CD4-positive, alpha-beta T cell (primary cell): ENCODE measurements at regions not wholly inside any gene's neighbourhood (a gene's known extent, or its start where the extent isn't known, plus 50 kb on each side); places are given as distances from the start of the nearest gene placed in this dataset.
"Not testable (repeated sequence)": the region's sequence is repeated elsewhere in the genome, so short reads cannot be mapped to it uniquely, and the experiment has no call there.

ENCODE experiments used
- ATAC-seq: fragments of 200-7000 bp; cut with Tn5 transposase; one replicate; pipeline ENCODE4 v1.10.0; 2022; ENCODE audit warnings: mild to moderate bottlenecking; ENCODE audit not compliant: poor library complexity
- CTCF ChIA-PET: fragments of 350-600 bp; sonication (Branson Sonifier 250); formaldehyde crosslinking; loops from one replicate; lab custom pipeline; 2021; ENCODE audit warnings: antibody characterized with exemption, inconsistent platforms; lab: Charles Lee
- POLR2A ChIA-PET: fragments of 350-600 bp; sonication (Branson Sonifier 250); formaldehyde crosslinking; loops from one replicate; lab custom pipeline; 2021; ENCODE audit warnings: antibody characterized with exemption, inconsistent platforms; lab: Charles Lee
- DNase-seq, 14 experiments: peaks; one replicate each; pipeline ENCODE4 v3.0.0-alpha.2; 2013 to 2020; ENCODE audit warnings: mixed read lengths in 2 of 14
- H3K27ac ChIP-seq, 2 donors: one replicate each; pipeline versions ENCODE4 v1.5.1 to v1.7.0; 2013; ENCODE audit warnings: low read length in 2 of 2, low read depth in 1 of 2, mild to moderate bottlenecking in 1 of 2
- H3K27me3 ChIP-seq, 2 experiments: 1 replicate in 1 of 2; 2 replicates in 1 of 2; pipeline versions ENCODE4 v1.6.1 to v1.7.0; 2013; ENCODE audit warnings: low read length in 2 of 2, control low read depth in 1 of 2, mild to moderate bottlenecking in 1 of 2, moderate library complexity in 1 of 2; ENCODE audit not compliant: insufficient read depth in 2 of 2, control insufficient read depth in 1 of 2
- H3K36me3 ChIP-seq: one replicate; pipeline ENCODE4 v1.6.1; 2013; ENCODE audit warnings: low read length, control low read depth; ENCODE audit not compliant: insufficient read depth
- H3K4me1 ChIP-seq: one replicate; pipeline ENCODE4 v1.6.1; 2013; ENCODE audit warnings: low read length, control low read depth; ENCODE audit not compliant: insufficient read depth
- H3K4me3 ChIP-seq: one replicate; pipeline ENCODE4 v1.5.1; 2013; ENCODE audit warnings: mild to moderate bottlenecking, low read length, moderate library complexity
- H3K9me3 ChIP-seq, 2 experiments: 1 replicate in 1 of 2; 2 replicates in 1 of 2; pipeline versions ENCODE4 v1.6.1 to v1.7.0; 2013; ENCODE audit warnings: low read length in 2 of 2, mild to moderate bottlenecking in 2 of 2, control low read depth in 1 of 2, moderate library complexity in 1 of 2; ENCODE audit not compliant: control insufficient read depth in 1 of 2, insufficient read depth in 1 of 2
- H3K27ac Mint-ChIP-seq: one replicate; pipeline ENCODE4 v1.8.0; 2020; ENCODE audit warnings: mixed read lengths
- H3K27me3 Mint-ChIP-seq: one replicate; pipeline ENCODE4 v1.8.0; 2021; ENCODE audit warnings: mixed read lengths
- H3K36me3 Mint-ChIP-seq: one replicate; pipeline ENCODE4 v1.8.0; 2021; ENCODE audit warnings: low read depth, mixed read lengths
- H3K4me1 Mint-ChIP-seq: one replicate; pipeline ENCODE4 v1.8.0; 2021; ENCODE audit warnings: low read depth, mixed read lengths
- H3K4me3 Mint-ChIP-seq: one replicate; pipeline ENCODE4 v1.8.0; 2020; ENCODE audit warnings: mild to moderate bottlenecking, mixed read lengths
- H3K9me3 Mint-ChIP-seq: one replicate; pipeline ENCODE4 v1.8.0; 2020; ENCODE audit warnings: mixed read lengths
- CTCF ChIP-seq: fragments of 200-600 bp; IDR thresholded peaks from one replicate; pipeline ENCODE4 v1.8.0; 2022; ENCODE audit warnings: antibody characterized with exemption, mild to moderate bottlenecking
- intact Hi-C, 2 experiments: fragments of 100-400 bp; cut with DNase I in 1 of 2; cut with micrococcal nuclease in 1 of 2; formaldehyde crosslinking; loops; one replicate each; pipeline versions ENCODE4 v1.15.1 to v1.9.0; 2023 to 2025; cut with DNase I, micrococcal nuclease

GRCh38 chr7:119254742-119255141 lies 1018.2 kb upstream of the KCND2 start:
- TF ChIP-seq CTCF, result no peak
- H3K27ac ChIP-seq, result no peak overlapping the region
- Mint-ChIP-seq H3K27ac (no peak overlapping the region), H3K9me3 (no peaks in the 10 kb centered on the region), H3K27me3 (no peaks in the 10 kb centered on the region), H3K4me1 (no peaks in the 10 kb centered on the region), H3K36me3 (no peaks in the 10 kb centered on the region), H3K4me3 (no peak overlapping the region)
- intact Hi-C loops, result no loop called here
- ATAC-seq, result no peak
- no peaks in the 10 kb centered on the region for H3K27me3 ChIP-seq
- no peaks in the 10 kb centered on the region for H3K4me1 ChIP-seq
- peaks cover 0 to 7% of the 10 kb centered on the region in 2 experiments for H3K9me3 ChIP-seq
- no peaks in the 10 kb centered on the region for H3K36me3 ChIP-seq
- CTCF ChIA-PET, result no interaction called here
- POLR2A ChIA-PET, result no interaction called here
- H3K4me3 ChIP-seq, result no peak overlapping the region
- DNase-seq, result no peak

GRCh38 chr7:119256001-119256400 lies 1017.0 kb upstream of the KCND2 start:
- H3K4me3 Mint-ChIP-seq, result no peak overlapping the region
- H3K9me3 Mint-ChIP-seq, result no peaks in the 10 kb centered on the region
- no peaks in the 10 kb centered on the region for H3K36me3 Mint-ChIP-seq
- intact Hi-C loops, result no loop called here
- no peaks in the 10 kb centered on the region for H3K36me3 ChIP-seq
- ChIA-PET POLR2A (no interaction called here), CTCF (no interaction called here)
- no peak for TF ChIP-seq CTCF
- no peak overlapping the region for H3K27ac ChIP-seq
- H3K4me1 ChIP-seq, result no peaks in the 10 kb centered on the region
- H3K27ac Mint-ChIP-seq, result no peak overlapping the region
- ATAC-seq, result no peak
- no peak overlapping the region for H3K4me3 ChIP-seq
- no peaks in the 10 kb centered on the region for H3K27me3 ChIP-seq
- no peaks in the 10 kb centered on the region for H3K27me3 Mint-ChIP-seq
- H3K4me1 Mint-ChIP-seq, result no peaks in the 10 kb centered on the region
- H3K9me3 ChIP-seq, result peaks cover 0 to 7% of the 10 kb centered on the region in 2 experiments
- no peak for DNase-seq

DNA sequence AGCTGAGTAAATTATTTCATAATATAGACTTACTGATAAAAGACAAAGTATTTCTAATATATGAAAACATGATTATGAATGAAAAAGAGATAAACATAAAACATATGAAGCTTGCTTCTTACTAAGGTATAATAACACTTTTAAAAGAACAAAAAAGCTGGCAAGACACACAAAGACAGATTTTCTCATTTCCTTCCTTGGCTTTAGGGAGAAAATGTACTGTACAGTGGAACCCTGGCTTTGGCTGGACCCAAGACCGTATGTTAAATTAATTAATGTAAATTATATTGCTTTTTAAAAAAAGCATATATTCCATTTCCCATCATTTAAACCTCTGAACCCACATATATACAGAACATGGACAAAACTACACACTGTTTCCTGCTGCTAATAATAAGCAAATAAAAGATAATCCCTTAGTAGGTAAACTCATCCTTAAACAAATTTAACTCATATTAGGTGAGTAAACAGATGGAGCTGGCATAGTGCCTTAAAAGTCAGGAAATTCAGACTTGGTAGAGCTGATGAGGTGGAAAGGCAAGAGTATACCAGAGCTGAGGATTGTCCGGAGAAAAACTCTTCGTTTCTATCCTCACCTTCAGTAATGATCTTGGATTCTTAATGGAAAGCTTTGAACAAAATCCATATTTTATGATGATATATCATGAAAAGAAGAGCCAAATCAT lies 1016.4 kb upstream of the KCND2 start:
- POLR2A ChIA-PET, result no interaction called here
- no peaks in the 10 kb centered on the region for H3K4me1 Mint-ChIP-seq
- no peak for TF ChIP-seq CTCF
- no peak overlapping the region for H3K4me3 Mint-ChIP-seq
- no peaks in the 10 kb centered on the region for H3K27me3 Mint-ChIP-seq
- CTCF ChIA-PET, result no interaction called here
- H3K27ac Mint-ChIP-seq, result no peak overlapping the region
- H3K9me3 Mint-ChIP-seq, result no peaks in the 10 kb centered on the region
- peaks cover 0 to 7% of the 10 kb centered on the region in 2 experiments for H3K9me3 ChIP-seq
- H3K4me3 ChIP-seq, result no peak overlapping the region
- H3K36me3 Mint-ChIP-seq, result no peaks in the 10 kb centered on the region
- ATAC-seq (no peak), DNase-seq (no peak)
- H3K4me1 ChIP-seq, result no peaks in the 10 kb centered on the region
- no peak overlapping the region for H3K27ac ChIP-seq
- no peaks in the 10 kb centered on the region for H3K36me3 ChIP-seq
- intact Hi-C loops, result no loop called here
- no peaks in the 10 kb centered on the region for H3K27me3 ChIP-seq

GRCh38 chr7:119266790-119267189 lies 1006.2 kb upstream of the KCND2 start:
- H3K36me3 ChIP-seq, CTCF ChIA-PET, H3K27ac Mint-ChIP-seq, H3K27me3 Mint-ChIP-seq, intact Hi-C loops, H3K36me3 Mint-ChIP-seq, ATAC-seq, H3K27me3 ChIP-seq, H3K4me3 Mint-ChIP-seq, H3K4me3 ChIP-seq, H3K9me3 Mint-ChIP-seq, H3K4me1 Mint-ChIP-seq, H3K4me1 ChIP-seq, H3K27ac ChIP-seq, DNase-seq, POLR2A ChIA-PET: not testable (repeated sequence)
- H3K9me3 ChIP-seq, result peaks cover 0 to 19% of the 10 kb centered on the region in 2 experiments
